Activated CD8-positive, alpha-beta T cell treated with anti-CD3 and anti-CD28 coated beads for 36 hours (primary cell): ENCODE measurements at regions not wholly inside any gene's neighbourhood (a gene's known extent, or its start where the extent isn't known, plus 50 kb on each side); places are given as distances from the start of the nearest gene placed in this dataset.
A peak's percentile ranks its signal among the peaks of the same experiment; 100 is the strongest.

Experiments
- ATAC-seq: fragments of 200-7000 bp; cut with Tn5 transposase; one replicate; pipeline ENCODE4 v1.10.0; 2021; ENCODE audit warnings: mild to moderate bottlenecking, moderate library complexity
- CTCF ChIA-PET: fragments of 350-600 bp; sonication (Branson Sonifier 250); formaldehyde crosslinking; loops from one replicate; lab custom pipeline; 2021; ENCODE audit warnings: antibody characterized with exemption; lab: Charles Lee
- POLR2A ChIA-PET: fragments of 350-600 bp; sonication (Branson Sonifier 250); formaldehyde crosslinking; loops from one replicate; lab custom pipeline; 2021; ENCODE audit warnings: antibody characterized with exemption; lab: Charles Lee
- DNase-seq: peaks from one replicate; pipeline ENCODE4 v3.0.0-alpha.2; 2020
- H3K27ac Mint-ChIP-seq: one replicate; pipeline ENCODE4 v1.8.0; 2021; ENCODE audit warnings: mild to moderate bottlenecking, mixed read lengths
- H3K27me3 Mint-ChIP-seq: one replicate; pipeline ENCODE4 v1.8.0; 2021; ENCODE audit warnings: mixed read lengths
- H3K36me3 Mint-ChIP-seq: one replicate; pipeline ENCODE4 v1.8.0; 2021; ENCODE audit warnings: low read depth, mixed read lengths
- H3K4me1 Mint-ChIP-seq: one replicate; pipeline ENCODE4 v1.8.0; 2021; ENCODE audit warnings: low read depth, mixed read lengths
- H3K4me3 Mint-ChIP-seq: one replicate; pipeline ENCODE4 v1.8.0; 2021; ENCODE audit warnings: mild to moderate bottlenecking, moderate library complexity, mixed read lengths
- H3K9me3 Mint-ChIP-seq: one replicate; pipeline ENCODE4 v1.8.0; 2021; ENCODE audit warnings: mixed read lengths
- intact Hi-C: fragments of 100-400 bp; cut with micrococcal nuclease; formaldehyde crosslinking; loops from one replicate; pipeline ENCODE4 v1.10.0; 2022
- TF ChIP-seq, protein P1 (sequence below): fragments of 200-600 bp; IDR thresholded peaks from one replicate; pipeline ENCODE4 v1.8.0; 2022; ENCODE audit warnings: antibody characterized with exemption, mild to moderate bottlenecking

DNA sequence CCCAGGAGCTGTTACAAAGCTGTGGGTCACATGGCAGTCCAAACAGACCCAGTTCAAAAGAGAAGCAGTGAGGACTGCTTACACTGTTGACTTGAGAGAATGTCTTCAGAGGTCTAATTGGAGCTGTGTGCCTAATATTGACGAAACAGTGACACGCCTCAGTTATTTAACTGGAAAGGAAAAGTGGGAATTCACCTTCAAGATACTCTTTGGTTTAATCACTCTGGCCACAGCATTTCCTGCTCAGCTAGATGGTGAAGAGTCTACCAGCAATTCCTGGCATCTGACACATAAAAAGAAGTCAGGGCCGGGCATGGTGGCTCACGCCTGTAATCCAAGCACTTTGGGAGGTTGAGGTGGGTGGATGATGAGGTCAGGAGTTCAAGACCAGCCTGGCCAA lies 326.4 kb downstream of the SV2B start:
- CTCF ChIA-PET: no interaction called here
- Mint-ChIP-seq H3K27me3 (no peaks in the 10 kb centered on the region), H3K4me3 (no peak overlapping the region), H3K4me1 (peaks cover 7% of the 10 kb centered on the region), H3K36me3 (no peaks in the 10 kb centered on the region), H3K9me3 (no peaks in the 10 kb centered on the region), H3K27ac (no peak overlapping the region)
- ATAC-seq (peak; percentile 53), DNase-seq (peak; percentile 17)
- POLR2A ChIA-PET: no interaction called here
- intact Hi-C loops: no loop called here
- TF ChIP-seq, protein P1, sequence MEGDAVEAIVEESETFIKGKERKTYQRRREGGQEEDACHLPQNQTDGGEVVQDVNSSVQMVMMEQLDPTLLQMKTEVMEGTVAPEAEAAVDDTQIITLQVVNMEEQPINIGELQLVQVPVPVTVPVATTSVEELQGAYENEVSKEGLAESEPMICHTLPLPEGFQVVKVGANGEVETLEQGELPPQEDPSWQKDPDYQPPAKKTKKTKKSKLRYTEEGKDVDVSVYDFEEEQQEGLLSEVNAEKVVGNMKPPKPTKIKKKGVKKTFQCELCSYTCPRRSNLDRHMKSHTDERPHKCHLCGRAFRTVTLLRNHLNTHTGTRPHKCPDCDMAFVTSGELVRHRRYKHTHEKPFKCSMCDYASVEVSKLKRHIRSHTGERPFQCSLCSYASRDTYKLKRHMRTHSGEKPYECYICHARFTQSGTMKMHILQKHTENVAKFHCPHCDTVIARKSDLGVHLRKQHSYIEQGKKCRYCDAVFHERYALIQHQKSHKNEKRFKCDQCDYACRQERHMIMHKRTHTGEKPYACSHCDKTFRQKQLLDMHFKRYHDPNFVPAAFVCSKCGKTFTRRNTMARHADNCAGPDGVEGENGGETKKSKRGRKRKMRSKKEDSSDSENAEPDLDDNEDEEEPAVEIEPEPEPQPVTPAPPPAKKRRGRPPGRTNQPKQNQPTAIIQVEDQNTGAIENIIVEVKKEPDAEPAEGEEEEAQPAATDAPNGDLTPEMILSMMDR: no peak

DNA sequence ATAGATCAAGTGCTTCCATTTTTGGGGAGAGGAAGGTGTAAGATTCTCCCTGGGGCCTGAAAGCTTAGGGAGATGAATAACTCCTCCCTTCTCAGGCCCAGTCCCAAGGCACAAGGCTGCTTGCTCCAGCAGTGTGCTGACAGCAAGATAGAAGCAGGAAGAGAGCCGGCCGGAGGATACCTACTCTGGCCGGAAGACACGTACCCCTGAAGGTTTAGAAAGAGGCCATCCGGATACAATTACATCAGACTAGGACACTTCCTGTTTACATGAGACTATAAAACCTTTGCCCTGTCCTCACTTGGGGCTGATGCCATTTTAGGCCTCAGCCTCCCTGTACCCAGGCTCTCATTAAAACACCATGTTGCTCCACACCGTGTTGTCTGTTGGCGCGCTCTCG lies 329.9 kb downstream of the SV2B start:
- H3K9me3 Mint-ChIP-seq: no peaks in the 10 kb centered on the region
- POLR2A ChIA-PET: no interaction called here
- H3K36me3 Mint-ChIP-seq: no peaks in the 10 kb centered on the region
- H3K4me1 Mint-ChIP-seq: no peaks in the 10 kb centered on the region
- CTCF ChIA-PET: no interaction called here
- no peak for DNase-seq
- intact Hi-C loops: no loop called here
- TF ChIP-seq, protein P1: no peak
- no peak for ATAC-seq
- no peak overlapping the region for H3K27ac Mint-ChIP-seq
- no peak overlapping the region for H3K4me3 Mint-ChIP-seq
- H3K27me3 Mint-ChIP-seq: no peaks in the 10 kb centered on the region

DNA sequence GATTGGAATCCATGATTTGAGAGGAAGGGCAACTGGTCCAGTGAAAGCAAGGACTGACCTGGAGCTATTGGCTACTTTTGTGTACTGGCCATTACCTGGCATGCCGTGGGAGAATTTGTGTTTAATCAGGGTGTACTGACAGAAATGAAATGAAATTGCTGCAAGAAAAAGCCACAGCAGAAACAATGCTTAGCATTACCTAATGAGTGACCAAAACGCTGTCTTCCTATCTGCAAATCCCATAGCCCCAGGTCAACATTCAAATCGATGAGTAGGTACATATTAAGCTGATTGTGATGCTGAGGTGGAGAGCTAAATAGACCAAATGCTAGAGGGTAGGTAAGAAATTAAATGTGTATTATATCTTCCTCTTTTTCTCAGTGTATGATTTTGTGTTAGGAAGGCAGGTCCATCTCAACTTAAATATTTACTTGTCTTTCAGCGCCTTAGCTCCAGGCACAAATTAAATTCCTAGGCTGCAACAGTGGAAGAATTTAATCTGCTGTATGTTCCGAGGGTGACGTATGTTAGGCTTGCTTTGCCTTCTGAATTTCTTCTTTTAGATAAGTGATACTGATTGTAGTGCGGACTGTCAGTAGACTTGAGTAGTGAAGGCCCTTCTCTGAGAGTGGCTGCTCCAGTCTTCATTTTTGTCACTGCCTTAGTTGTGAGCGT lies 331.1 kb downstream of the SV2B start:
- Mint-ChIP-seq H3K27me3 (no peaks in the 10 kb centered on the region), H3K36me3 (no peaks in the 10 kb centered on the region), H3K27ac (no peak overlapping the region), H3K4me3 (no peak overlapping the region), H3K4me1 (no peaks in the 10 kb centered on the region), H3K9me3 (no peaks in the 10 kb centered on the region)
- intact Hi-C loops: no loop called here
- DNase-seq: no peak
- TF ChIP-seq, protein P1: no peak
- CTCF ChIA-PET: no interaction called here
- POLR2A ChIA-PET: no interaction called here
- no peak for ATAC-seq

DNA sequence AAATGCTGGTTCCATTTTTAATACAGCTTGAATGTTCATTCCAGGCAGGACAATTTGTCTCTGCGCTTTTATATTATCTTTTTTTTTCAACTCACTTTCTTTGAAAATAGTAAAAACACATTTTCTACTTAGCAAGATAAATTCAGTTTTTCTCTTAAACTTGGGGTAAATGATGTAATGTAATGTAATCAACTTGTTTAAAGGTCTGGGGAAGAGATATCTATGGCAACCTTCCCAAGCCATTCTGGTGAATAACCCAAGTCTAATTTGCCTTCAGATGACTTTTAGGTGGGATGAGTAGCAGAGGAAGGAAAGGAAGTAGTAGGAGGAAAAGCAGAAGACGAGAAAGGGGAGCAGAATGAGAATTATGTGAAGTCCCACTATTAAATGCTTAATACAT lies 335.1 kb downstream of the SV2B start:
- no peak overlapping the region for H3K4me3 Mint-ChIP-seq
- ATAC-seq: no peak
- POLR2A ChIA-PET: no interaction called here

DNA sequence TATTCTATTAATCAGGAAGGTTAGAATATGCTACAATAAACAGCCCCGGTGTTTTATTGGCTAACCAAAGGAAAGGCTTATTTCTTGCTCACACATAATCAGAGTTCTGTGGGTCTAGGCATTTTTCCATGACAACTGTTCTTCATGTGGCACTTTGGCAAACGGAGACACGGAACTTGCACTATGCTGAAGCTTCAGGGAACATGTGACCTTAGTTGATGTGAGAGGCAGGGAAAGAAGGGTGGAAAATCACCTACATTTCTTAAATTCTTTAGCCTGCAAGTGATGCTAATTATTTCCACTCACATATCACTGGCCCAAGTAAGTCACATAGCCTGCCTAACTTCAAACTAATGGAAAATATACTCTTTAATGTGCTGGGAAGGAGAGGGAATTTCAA lies 344.6 kb downstream of the SV2B start:
- DNase-seq: no peak
- Mint-ChIP-seq H3K27me3 (no peaks in the 10 kb centered on the region), H3K27ac (no peak overlapping the region), H3K4me1 (no peaks in the 10 kb centered on the region), H3K36me3 (peaks cover 2% of the 10 kb centered on the region), H3K9me3 (peaks cover 7% of the 10 kb centered on the region), H3K4me3 (no peak overlapping the region)
- POLR2A ChIA-PET: no interaction called here
- ATAC-seq: no peak
- intact Hi-C loops: no loop called here
- TF ChIP-seq, protein P1: no peak
- CTCF ChIA-PET: no interaction called here

More for the DNA sequence above, 335.1 kb downstream of the SV2B start:
- no peak overlapping the region for H3K27ac Mint-ChIP-seq
- H3K27me3 Mint-ChIP-seq: no peaks in the 10 kb centered on the region
- intact Hi-C loops: no loop called here
- H3K36me3 Mint-ChIP-seq: no peaks in the 10 kb centered on the region
- CTCF ChIA-PET: interaction anchor here (1.7 kb wide), 1 partner anchor 163 kb away, joined by 4 read pairs; no protein-coding TSS in a partner anchor
- H3K4me1 Mint-ChIP-seq: no peaks in the 10 kb centered on the region
- H3K9me3 Mint-ChIP-seq: peaks cover 4% of the 10 kb centered on the region
- DNase-seq: no peak
- TF ChIP-seq, protein P1: no peak
